ENCODE measurements at regions not wholly inside any gene's neighbourhood (a gene's known extent, or its start where the extent isn't known, plus 50 kb on each side); places are given as distances from the start of the nearest gene placed in this dataset.

GRCh38 chr1:103177108-103177775 lies 68.9 kb upstream of the COL11A1 start:
- Histone ChIP-seq H3K4me2 (ENCODE audit: control insufficient read depth, insufficient read depth) (no peak overlapping the region), H3K27ac (ENCODE audit: control insufficient read depth, insufficient read depth) (no peak overlapping the region), H3K27me3 (replicated peaks in 1 of 2; ENCODE audit: control insufficient read depth in 2 of 2, insufficient read depth in 2 of 2, low read length in 1 of 2) (no peaks in the 10 kb centered on the region), H3K4me3 (no peak overlapping the region), H3K4me1 (ENCODE audit: control insufficient read depth, insufficient read depth, low read length) (no peaks in the 10 kb centered on the region), H3K79me2 (ENCODE audit: control insufficient read depth, insufficient read depth, low read length) (no peaks in the 10 kb centered on the region), H2AFZ (ENCODE audit: control insufficient read depth, low read depth, low read length) (no peak overlapping the region), H3K36me3 (ENCODE audit: control insufficient read depth in 2 of 2, insufficient read depth in 2 of 2, low read length in 1 of 2) (no peaks in the 10 kb centered on the region), H3K9ac (ENCODE audit: control insufficient read depth, insufficient read depth, low read length) (no peak overlapping the region), H4K20me1 (ENCODE audit: control insufficient read depth, insufficient read depth) (no peaks in the 10 kb centered on the region), H3K9me3 (replicated peaks; ENCODE audit: control insufficient read depth, insufficient read depth, low read length) (no peaks in the 10 kb centered on the region)
- intact Hi-C loops (cut with micrococcal nuclease; ENCODE audit: unreplicated experiment): no loop called here
- 11% methylated on average over 6 of the region's 6 CpGs for WGBS (ENCODE audit: insufficient coverage, insufficient replicate concordance, low lambda C conversion rate, missing lambda C conversion rate)
- ChIA-PET SMC1A (ENCODE audit: uncharacterized antibody, unreplicated experiment) (no interaction called here), RAD21 (ENCODE audit: unreplicated experiment) (interaction anchor here (1.5 kb wide), 1 partner anchor 284 kb away, joined by 3 read pairs; no protein-coding TSS in a partner anchor), CTCF (no interaction called here), POLR2A (no interaction called here)
- no peak for ATAC-seq
- DNase-seq (ENCODE audit: low read depth, low spot score): no peak
- no TSS peak for BruUV-seq (replicated peaks)
- in situ Hi-C loops (cut with MboI): no loop called here
- no peak for TF ChIP-seq ZNF687 (IDR thresholded peaks at IDR 0.05)
- no peak for TF ChIP-seq TAF1 (IDR thresholded peaks at IDR 0.05; ENCODE audit: borderline replicate concordance, low read depth, low read length)
- no peak for TF ChIP-seq KLF5 (IDR thresholded peaks at IDR 0.05; ENCODE audit: partially characterized antibody)
- TF ChIP-seq PKNOX1 (IDR thresholded peaks at IDR 0.05): no peak
- no peak for TF ChIP-seq ZZZ3 (IDR thresholded peaks at IDR 0.05; ENCODE audit: control insufficient read depth, insufficient read length, low read depth)
- TF ChIP-seq CBX3 (IDR thresholded peaks at IDR 0.05; ENCODE audit: borderline replicate concordance, low read depth): no peak
- FAIRE-seq: no peak
